NCI-H2196 (cell line): ENCODE measurements at regions not wholly inside any gene's neighbourhood (a gene's known extent, or its start where the extent isn't known, plus 50 kb on each side); places are given as distances from the start of the nearest gene placed in this dataset.

ENCODE experiments used
- DNase-seq: peaks from one replicate; lab custom pipeline; 2025; ENCODE audit not compliant: unreplicated experiment; lab: John Stamatoyannopoulos, UW

DNA sequence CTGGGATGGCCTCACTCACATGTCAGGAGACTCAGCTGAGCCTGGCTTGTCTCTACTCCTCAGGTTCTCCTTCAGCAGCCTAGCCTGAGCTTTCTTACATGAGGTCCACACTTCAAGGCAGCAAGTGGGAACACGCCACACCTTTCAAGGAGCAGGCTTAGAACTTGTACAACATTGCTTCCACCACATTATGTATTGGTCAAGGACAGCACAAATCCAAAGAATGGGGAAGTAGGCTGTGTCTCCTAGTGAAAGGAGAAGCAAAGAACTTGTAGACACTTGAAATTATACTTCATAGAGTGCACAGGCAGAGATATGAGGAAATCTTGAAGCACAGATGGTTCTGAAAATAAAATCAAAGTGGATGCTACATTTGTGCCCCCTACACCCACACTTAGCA lies 120.9 kb upstream of the NOCT start:
- DNase-seq = no peak

DNA sequence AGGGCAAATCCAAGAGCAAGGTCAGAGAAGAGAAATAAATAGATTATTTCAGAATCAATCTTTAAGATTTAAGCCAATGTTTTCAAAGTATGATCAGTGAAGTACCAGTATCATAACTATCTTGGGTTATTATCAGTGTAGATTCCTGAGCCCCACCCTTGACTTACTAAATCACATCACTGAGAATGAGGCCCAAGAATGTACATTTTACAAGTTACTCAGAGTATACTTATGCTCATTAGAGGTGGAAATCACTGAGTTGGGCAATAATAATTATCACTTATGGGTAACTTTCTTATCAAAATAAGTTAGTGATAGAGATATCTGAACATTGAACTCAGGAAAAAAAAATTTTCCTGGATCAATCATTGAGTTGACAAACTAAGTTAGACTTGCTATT lies 121.6 kb upstream of the NOCT start:
- no peak for DNase-seq

DNA sequence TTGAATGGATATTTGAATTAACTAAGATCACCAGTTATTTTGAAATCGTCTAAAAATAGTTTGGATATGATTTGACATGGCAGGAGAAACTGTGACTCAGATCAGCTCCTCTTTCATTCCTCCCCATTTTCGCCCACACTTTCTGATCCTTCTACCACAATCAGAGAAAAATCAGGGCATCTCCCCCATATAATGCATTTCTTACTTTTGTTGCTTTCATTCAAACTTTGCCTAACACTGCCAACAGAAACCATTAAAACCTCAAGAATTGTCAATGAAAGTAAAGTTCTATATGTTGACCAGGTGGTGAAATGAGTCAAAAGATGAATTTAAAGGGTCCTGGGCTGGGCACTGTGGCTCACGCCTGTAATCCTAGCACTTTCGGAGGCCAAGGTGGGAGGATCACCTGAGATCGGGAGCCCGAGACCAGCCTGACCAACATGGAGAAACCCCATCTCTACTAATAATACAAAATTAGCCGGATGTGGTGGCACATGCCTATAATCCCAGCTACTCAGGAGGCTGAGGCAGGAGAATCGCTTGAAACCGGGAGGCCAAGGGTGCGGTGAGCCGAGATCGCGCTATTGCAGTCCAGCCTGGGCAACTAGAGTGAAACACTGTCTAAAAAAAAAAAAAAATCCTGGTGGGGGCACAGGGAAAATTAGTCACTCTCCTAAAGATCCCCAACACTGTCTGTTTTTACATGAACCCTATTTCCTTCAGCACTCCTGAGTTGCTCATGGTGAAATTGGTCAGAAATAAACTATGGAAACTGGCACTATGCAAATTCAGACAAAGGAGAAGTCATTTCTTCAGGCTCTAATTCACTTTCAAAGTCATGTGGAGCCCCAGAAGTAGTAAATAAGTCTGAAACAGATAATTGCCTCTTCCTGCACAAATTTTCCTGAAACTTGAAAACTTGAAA lies 122.8 kb upstream of the NOCT start:
- no peak for DNase-seq

DNA sequence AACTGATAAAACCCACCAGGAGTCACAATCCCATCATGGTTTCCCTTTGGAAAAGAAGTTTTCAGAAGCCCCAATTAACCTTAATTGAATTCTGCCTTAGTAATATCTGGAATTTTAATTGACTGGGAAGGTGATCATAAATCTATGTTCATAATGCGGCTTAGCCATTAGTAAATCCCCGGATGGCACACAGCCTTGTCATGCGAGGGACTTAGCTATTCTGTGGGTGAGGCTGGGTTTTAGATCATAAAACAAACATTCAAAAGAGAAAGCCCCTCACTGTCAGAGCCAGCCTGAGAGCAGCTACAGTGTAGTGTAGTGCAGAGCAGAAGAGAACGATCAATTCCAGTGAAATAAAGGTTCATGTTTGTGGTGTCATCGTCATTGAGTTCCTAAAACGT lies 124.0 kb upstream of the NOCT start:
- DNase-seq = no peak

DNA sequence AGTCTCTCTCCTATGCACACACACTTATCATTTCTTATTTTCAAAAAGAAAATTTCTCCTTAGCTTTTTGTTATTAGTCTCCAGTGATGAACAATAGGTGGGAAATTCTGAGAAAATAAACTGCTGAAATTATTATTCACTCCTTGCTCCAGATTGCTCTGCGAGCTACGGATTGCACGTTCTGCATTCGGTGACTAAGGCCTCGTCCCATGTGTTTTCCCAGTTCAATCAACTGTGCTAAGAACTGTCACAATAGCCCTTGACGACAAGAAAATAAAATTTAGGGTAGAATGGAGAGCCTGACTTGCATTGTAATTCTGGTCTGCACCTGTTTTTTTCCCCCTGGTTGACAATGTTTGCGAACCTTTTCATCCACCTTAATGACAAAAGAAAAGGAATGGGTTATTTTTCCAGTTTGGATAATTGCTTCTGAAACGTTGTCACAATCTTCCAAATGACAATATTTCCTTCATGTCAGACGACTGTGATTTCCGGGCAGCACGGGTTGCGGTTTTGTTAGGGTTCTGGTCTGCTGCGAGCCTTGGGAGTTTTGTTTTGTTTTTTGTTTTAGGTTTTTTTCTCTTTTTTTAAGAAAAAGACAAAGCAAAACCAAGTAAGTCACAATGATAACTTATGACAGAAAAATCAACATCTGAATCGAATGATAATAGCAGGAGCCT lies 124.5 kb upstream of the NOCT start:
- no peak for DNase-seq

DNA sequence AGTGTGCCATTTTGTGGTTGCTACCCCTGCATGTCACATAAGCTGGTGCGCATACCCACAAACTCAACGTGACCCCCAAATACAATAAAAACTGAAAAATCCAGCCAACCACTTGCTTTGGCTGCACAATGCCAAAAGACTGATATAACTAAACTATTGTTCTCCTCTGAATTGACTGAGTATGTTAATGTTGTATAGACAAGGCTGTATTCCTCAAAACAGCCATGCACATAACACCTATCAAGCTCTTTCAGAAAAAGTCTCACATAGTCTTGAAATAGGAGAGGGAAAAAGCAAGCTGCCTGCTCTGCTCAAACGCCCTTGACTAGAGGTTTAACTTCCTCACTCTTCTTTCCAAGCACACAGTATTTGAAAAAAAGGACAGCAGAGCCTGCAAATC lies 126.4 kb upstream of the NOCT start:
- DNase-seq = no peak

DNA sequence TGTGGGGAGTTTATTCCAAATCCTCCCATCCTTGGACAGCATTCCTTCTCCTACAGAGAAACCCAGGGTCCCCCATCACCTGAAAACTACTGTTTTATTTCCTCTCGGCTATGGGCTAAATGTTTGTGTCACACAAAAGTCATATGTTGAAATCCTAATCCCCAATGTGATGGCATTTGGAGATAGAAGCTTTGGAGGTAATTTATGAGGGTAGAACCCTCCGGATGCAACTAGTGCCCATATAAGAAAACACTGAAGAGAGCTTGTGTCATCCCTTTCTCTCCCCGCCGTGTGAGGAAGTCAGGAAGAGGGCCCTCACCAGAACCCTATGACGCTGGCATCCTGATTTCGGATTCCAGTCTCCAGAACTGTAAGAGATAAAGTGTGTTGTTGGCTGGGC lies 127.8 kb upstream of the NOCT start:
- DNase-seq = no peak

DNA sequence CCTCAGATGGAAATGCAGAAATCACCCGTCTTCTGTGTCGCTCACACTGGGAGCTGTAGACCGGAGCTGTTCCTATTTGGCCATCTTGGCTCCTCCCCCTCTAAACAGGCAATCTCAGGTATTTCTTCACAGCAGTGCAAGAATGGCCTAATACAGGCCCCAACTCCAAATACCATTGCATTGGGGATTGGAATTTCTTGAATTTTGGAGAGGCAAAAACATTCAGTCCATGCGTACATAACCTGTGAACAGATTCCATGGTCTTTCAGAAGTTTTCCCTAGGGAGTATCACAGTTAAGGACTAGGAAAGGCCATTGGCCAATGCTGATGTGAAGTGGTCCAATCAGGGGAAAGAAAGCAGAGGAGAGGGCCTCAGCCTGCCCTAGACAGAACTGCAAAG lies 128.2 kb upstream of the NOCT start:
- no peak for DNase-seq

DNA sequence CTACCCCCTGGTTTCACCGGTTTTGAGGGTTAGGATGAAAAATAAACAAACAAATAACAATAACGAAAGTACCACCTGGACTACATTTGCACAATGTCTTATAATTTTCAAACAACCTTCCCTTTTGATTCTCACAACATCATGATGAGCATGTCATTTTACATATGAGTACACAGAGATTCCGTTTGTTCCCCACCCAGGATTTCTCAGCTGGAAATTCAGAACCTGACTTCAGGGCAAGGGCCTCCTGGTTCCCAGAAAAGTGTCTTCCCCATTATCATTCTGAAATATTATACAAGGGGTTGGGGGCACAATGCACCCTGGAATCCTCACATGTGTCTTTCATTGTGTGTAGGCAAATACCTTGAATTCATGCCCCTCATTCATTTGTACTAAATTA lies 135.8 kb upstream of the NOCT start:
- no peak for DNase-seq

DNA sequence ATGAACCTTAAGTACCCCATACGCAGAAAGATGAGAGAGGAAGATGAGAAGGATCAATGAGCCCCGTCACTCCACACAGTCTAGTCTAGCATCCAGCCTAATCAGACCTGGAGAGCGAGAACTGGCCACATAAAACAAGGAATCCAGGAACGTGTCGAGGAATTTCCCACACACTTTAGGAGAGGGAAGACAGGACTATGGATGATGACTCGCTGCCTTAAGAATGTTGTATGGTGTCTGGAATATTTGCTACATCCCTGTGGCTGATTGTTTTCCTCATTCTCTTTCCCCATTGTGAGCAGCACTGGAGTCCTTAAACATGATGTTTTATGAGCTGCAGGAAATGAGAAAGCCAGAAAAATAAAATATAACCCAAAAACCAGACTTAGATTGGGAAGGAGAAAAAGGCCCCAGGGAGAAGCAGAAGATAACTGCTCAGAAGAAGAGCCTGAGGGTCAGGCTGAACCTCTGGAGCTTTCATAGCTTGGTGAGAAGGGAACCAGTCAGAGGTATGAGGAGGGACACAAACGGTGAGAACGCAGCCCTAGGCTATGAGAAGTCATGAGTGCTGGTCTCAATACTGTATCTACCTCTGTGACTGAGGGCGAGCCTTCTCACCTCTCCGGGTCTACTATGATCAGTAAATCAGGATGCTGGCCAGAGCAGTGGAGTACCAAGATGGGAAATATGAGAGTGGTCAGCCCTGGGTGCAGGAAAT lies 139.5 kb upstream of the NOCT start:
- DNase-seq = no peak

DNA sequence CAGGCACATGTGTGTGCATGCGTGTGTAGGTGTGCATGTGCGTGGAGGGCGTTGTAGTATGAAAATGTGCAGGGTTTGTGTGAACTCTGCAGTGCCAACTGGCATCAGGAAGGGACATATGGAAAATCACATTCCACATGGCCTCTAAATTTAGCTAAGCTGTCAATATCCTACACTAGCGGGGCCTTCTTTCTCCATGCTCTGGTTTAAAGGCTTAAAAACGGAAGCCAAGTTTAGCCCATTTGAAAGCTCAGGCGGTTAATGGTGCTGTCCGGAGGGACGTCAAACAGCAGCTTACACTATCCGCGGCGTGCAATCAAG lies 144.1 kb upstream of the NOCT start:
- DNase-seq = no peak

DNA sequence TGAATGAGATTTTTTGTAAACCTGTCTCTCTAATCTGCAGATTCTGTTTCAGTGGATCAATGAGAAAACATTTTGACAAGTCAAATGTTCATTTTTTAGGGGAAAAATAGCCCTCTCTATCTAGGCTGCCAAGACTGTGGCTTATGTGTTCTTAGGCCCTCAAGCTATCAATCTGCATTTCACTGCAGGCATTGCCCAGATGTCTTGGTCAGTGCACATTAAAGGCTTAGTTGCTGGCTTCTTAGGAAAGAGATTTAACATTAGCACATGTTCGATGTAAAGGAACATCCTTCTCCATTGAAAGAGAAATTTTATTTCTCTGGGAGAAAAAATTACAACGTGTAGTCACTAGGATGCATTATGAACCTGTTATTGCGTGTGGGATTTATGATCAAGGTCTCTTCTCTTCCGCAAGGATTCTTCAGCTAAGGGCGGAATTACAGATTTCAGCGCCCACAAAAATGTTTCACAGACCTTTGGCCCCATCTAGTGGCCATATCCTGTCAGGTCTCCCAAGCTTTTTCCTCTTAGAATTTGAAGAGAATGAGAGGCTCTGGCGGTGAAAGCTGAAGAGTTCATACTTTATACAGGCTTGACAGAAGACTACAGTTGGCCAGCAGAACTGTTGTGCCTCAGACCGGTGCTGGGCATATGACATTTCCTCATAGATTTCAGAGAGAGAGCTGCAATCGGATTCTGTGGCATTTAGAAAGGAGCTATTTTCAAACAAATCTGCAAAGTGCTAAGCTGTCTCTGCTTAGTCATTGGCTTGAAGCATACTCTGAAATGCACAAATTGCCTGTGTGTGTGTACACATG lies 144.6 kb upstream of the NOCT start:
- DNase-seq = peak; percentile 63

DNA sequence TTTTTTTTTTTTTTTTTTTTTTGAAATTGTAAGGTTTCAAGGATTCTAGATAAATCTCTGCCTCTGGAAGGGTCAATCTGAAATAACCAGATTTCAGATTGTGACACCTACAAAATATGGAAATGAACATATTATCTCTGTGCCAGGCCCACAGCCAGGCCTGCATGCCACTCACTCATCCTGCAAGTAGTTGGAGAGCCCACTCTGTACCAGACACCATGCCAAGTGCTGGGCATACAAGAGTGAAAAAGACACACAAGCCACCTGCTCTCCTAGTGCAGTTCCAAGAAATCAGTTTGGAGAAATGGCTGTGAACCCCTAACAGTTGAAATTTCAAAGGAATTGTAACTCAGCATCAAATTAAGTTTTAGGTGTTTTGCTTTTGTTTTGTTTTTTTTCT lies 145.9 kb upstream of the NOCT start:
- no peak for DNase-seq

DNA sequence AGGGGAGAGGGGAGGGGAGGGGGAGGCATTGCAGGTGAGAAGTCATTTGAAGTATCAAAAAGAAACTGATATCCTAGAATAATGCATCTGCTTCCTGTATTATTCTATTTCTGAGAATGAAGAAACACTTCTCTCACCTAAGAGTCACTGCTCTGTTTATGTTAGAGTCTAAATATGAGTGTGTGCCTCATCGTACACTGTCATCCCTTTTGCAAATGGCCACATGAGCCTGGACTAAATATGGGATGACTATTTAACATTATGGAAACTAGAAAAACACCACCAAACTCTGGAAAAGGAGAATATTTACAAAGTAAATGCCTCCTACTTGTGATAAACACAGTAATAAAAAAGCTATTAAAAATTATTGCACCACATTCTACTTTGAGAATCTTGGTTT lies 146.4 kb upstream of the NOCT start:
- DNase-seq = no peak

DNA sequence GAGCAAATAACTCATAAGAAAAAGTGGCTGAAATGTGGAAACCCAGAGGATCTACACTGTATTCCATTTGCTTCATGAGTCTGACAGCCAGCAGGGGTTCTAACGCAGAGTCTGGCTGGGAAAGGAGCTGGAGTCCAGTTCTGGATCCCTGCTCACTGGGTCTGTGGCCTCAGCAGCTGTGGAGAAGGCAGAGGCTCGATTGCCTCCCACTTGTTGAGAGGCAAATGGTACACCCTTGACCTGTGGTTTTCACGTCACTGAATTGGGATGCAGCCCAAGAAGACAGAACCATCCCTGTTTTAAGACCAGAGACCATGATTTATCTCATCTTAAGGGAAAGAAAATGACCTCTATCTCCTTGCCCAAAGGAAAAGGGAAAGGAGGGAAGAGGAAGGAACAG lies 147.0 kb upstream of the NOCT start:
- DNase-seq = no peak

DNA sequence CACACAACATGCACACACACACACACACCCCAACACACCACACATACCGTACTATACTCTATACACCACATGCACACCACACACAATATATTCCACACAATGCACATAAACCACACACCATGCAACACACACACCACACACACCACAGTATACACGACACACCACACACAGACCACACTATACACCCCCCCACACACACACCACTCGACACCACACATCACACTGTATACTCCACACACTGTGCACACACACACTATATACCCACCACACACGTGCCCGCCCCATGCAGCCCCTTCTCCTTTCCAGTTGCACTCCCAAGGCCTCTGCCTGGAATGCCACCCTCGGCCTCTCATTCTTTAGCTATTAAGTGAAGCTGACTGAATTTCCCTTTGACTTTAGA lies 148.2 kb upstream of the NOCT start:
- DNase-seq = no peak

DNA sequence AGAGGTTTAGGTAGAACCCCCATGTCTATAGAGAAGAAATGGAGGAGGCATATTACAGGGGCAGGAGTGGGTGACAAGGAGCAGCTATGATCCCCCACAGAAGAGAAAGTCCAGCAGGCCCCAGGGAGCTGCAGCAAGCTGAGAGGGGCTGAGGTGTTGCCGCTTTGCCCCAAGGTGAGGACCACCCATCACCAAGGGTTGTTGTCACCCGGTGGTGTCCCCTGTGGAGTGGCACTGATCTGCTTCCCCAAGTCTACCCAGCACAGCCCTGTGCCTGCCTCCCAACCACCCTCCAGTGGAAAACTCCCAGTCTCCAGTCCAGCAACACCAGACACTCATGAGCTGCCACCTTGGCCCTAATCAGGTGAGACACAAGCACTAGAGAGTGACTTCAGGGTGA lies 149.3 kb upstream of the NOCT start:
- DNase-seq = no peak

DNA sequence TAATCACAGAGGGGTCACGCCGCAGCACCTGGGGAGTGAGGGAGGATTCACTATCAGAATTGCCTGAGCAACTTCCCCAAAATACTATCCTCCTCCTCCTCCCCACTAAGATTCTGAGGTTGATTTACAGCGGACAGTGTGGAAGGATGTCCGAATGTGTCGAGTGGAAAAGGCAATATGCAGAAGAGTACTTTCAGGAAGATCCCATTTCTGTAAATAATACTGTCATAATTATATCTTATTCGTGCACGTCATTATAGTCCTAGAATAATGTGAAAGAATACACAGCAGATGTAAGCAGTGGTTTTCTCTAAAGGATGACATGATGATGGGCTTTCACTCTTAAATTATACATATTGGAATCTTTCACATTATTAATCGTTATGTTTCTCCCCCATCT lies 149.8 kb upstream of the NOCT start:
- no peak for DNase-seq

DNA sequence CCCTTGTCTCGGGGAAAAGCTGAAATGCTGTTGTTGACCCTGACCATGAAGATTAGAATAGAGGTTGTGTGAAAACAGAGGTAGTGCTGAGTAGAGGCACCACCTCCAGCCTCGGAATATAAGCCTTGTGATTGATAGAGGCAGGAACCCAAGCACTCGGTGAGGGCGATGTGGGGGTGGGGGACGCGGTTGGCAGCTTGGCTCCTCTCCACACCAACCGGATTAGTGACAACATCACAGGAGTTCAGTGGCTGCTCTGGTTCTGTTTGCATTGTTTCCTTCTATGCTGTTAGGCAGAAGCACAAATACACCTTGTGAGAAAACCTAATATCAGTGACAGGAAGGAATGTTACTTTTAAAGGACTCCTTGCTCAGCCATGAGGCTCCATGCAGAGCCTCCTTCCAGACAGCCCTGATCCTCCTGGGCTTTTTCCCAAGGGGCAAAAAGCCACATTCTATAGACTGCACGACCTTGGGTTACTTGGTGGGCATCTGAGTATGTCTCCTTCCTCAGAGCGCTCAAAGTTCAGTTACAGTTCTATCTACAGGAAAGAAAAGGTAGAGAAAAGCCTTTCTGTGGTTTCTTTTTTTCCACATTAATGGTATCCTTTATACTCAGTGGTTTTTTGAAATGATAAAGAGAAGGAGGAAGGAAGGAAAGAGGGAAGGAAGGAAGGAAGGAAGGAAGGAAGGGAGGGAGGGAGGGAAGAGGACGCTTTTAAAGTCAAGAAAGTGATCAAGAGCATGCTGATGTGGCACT lies 150.4 kb upstream of the NOCT start:
- no peak for DNase-seq

DNA sequence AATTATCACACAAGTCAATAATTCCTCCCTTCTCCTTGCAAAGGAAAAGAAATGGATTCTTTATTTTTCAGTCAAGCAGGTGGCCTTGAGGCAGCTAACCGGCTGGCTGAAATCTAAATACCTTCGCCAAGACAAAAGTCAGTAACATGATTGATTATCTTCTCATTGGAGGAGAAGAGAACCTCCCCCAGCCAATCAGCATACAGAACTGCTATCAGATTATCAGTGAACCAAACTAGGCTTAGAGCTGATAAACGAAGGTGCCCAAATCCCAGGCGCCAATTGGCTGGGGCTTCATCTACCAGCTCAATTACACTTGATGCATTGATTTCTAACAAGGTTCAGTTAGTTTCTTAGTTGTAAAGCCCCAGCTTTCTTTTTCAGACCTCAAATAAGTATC lies 152.4 kb upstream of the NOCT start:
- DNase-seq = no peak

DNA sequence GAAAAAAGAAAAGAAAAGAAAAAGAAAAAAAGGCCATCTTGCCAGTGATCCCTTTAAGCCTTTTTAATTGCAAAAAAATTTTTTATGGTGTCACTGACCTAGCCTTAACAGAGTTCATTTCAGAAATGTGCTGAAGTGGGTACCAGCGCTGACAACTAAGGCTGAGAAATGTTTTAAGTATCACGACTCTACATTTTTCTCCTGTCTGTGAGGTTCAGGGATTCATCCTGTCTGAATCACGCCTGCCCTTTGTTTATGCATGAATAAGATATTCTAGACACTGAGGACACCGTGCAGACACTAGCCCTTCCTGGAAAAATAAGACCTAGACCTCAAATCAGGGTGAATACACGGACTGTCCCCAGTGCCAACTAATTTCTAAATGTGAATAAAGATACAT lies 154.4 kb upstream of the NOCT start:
- no peak for DNase-seq
